HG03378 (cell line): ENCODE measurements at regions not wholly inside any gene's neighbourhood (a gene's known extent, or its start where the extent isn't known, plus 50 kb on each side); places are given as distances from the start of the nearest gene placed in this dataset.

Source experiments
- ATAC-seq: cut with Tn5 transposase; IDR thresholded peaks from one replicate; pipeline ENCODE4 v1.9.1; 2021; ENCODE audit warnings: mild to moderate bottlenecking, moderate library complexity; ENCODE audit not compliant: unreplicated experiment

DNA sequence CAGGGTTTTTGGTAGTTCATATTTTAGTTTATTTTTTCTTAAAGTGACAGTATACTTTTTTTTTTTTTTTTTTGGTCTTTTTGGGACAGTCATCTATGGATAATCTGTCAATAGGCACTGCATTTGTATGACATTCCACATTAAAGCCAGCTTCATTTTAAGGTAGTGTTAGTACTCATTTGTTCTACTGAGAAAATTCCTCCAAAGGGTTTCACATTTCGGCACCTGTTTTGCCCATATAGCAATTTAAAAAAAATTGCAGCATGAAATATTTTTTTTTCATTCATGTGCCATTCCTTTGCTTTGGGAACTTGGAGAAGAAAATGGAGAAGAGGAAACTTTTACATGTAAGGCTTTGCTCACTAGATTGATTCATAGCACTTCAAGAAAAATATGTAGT lies 276.3 kb upstream of the TCF4 start:
- ATAC-seq: no peak

DNA sequence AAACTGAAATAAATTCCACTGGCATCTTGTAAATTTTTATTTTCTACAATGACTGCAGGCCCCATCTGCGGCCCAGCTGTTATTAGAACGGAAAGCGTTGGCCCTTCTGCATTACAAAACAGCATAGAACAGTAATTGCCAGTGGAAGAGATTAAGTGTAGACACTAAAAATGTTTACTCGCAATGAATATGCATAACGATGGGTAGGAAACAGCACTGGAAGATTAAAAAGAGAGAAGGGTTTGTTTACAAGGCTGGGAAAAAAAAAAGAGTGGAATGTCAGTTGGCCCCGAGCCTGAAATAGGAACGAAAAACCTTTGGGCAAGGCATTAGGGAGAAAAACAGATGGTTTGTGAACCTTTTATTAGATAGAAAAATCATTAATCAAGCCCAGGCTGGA lies 275.9 kb upstream of the TCF4 start:
- no peak for ATAC-seq

DNA sequence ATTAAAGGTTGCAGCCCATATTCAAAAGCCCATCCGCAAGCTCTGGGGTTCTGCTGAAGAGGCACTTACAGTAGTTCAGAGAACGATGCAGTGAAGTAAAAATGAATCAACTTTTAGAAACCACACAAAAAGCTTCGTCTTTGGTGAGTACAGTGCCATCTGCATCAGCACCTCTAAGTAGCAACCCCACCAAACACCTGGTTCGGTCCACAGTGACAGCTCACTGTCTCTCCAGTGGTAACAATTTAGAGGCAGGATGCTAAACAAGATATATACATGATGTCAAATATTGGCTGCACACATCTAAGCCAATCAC lies 275.4 kb upstream of the TCF4 start:
- ATAC-seq: no peak

DNA sequence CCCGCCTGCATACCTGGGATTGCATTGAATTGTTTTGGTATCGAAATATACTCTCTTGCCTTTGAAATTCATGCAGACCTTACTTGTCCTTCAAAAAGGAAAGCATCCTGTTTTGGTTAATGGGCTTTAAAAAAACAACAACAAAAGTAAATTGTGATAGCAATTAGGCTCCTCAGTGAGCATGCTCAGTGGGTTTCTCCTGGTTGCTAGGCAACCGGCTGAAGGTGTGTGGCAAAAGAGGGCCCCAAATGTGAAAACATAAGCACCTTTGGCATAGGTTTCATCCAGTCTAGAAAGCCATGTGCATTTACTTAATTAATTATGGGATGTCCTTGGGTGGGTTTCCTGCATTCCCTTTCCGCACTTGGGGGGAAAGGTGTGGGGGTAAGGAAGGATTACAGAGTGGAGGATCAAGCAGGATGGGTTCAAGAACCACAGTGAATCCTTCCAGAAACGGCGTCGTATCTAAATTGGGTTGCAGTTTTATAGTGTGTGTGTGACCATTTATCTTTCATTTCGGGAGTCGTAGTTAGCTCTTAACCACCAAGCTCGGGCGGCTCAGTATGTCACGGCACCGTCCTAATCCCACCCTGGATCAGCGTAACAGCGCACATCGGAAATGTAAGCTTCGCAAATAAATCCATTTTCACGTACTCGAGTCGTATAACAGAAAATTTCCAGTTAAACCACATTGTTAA lies 274.9 kb upstream of the TCF4 start:
- ATAC-seq: no peak

DNA sequence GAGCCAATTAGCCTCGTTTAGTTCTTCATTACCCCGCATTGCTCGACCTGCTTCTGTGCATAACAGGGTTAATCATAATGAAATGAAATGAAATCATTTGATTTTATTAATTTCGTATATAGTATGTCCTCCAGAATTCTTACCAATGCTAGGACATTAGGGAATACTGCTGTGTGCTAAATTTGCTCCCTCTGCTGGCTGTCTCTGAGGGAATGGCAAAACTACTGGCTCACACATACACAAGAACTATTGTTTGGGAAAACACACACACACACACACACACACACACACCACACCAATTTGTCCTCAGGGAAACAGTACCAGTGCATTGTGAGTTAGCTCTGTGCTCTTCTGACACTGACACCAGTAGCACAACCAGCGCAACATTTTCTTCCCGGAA lies 273.3 kb upstream of the TCF4 start:
- ATAC-seq: no peak

DNA sequence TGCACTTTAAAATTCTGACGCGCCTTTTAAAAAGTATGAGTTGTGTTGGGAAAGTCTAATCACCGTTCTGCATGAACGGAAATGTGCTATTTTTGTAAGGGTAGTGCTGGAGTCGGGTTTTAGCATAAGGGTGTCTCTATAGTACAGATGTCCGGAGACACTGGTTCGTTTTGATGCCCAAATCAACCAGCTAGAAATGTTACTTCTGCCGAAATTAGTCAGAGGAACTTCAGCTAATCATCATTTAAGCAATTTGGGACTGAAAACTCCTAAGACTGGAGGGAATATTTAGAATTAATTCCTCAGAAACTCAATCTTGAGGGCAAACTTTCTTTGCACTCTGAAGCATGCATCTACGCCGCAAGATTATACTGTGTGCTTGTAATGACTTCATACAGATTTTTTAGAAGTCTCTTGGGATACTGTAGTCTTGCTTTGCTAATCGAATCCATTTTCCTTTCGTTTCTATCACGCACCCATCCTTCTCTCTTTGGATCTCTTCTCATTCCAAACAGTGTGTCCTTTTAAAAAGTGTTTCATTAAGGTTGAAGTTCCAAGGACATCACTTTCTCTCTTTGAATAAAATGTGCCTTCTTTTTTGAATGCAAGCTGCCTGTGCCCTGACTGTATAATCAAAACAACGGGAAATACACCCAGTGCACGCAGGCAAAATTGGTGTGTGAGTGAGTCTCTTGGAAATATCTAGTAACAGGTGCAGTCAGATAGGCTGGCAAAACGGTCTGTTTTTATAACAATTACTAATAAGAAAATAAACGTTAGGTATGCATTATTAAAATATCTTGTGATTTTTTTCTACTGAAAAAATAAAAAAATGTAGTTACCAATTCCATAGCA lies 270.9 kb upstream of the TCF4 start:
- ATAC-seq: no peak

DNA sequence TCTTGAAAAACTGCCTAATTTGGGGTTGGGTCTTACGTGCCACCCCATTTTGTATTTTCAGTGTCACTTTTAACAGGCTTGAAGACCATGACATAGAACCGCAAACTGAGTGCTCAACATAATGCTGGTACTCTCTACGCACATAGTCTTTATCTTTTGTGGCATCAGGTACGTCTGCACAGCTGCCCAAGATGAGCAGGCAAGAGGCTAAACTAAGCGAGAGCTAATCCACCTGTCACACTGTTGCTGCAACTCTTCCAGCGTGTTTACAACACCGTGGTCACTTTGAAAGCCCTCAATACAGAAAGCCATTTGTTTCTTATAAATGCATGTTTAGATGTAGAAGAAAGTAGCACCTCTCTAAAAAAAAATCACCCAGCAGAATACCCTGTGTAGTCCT lies 270.0 kb upstream of the TCF4 start:
- ATAC-seq: no peak

DNA sequence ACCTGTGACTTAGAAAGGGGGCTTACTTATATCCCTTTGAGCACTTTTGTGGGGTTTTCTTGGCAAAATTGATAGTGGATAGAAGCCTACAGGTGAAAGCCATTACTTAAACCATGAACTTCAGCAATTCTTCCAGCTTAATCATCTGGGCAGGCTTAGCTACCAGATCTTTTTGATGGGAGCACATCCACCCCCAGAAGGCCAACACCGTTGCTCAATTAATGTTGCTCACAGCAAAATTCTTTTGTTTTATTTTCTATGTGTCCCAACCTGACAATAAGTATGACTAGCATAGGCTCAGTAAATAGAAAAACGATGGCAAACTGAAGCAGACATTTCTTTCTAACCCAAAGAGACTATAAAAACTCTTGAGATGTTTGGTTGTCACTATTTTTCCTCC lies 269.4 kb upstream of the TCF4 start:
- no peak for ATAC-seq

DNA sequence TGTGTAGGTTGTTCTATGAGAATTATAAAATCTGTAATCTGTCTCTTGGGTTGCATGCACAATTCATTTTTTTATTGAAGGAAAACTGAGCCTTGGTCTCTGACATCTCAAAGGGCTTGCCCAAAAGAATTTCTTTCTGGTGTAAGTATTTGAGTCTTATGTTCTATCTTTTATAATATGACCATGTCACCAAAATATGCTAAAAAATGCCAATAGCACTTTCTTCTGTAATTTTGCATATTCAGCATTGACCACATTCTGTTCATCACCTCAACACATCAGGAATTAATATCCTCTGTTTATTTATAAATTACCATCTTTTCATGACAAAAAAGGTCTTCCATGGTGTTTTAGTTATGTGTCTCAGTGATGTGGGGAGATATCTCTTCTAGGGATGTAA lies 268.7 kb upstream of the TCF4 start:
- no peak for ATAC-seq

DNA sequence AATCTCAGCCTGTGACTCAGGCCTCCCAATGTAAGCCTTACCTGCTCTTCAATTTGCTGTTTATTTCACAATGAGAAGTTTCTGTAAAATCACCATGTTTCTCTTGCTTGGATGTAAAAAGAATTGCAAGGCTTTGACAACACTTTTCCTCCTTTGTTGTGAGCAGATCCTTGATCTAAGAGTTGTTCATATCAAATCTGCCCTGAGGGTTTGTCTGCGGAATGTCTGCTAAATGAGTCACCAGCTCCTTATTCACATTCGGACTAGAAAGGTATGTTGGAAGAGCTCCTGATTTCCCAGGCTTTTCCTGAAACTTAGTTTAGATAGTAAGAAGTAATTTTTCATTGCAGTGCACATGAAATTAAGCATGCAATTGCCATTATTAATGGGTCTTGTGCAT lies 268.2 kb upstream of the TCF4 start:
- no peak for ATAC-seq

DNA sequence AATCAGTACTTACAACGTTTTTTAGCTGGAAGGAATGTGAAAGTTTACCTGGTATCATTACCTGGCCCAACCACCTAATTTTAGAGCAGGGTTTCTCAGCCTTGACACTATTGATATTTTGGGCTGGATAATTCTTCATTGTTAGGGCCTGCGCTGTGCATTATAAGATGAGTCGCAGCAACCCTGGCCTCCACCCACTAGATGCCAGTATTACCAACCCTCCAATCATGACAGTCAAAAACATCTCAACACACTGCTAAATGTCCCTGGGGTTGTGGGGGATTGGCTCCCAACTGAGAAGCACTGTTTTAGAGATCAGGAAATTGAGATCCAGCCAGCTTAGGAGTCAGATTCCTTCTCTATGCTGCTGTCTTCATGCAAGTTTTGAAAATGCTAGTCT lies 265.3 kb upstream of the TCF4 start:
- ATAC-seq: no peak

DNA sequence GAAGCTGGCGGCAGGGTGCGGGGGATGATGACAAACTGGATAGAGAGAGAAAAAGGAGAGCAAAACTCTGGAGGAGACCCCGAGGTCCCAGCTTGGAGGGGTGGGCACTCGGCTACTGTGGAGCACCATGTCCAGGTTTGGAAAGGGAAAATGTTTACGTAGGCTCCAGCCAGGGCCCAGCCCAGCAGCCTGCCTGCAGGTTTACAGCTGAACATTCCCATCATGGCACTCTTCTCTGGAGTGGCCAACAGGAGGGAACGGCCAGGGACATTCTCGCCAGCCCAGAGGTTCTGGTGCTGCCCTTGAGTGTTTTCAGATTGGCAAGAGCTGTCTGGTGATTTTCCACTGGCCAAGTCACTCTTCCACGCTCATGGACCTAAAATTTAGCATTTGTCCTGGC lies 262.9 kb upstream of the TCF4 start:
- ATAC-seq: no peak

DNA sequence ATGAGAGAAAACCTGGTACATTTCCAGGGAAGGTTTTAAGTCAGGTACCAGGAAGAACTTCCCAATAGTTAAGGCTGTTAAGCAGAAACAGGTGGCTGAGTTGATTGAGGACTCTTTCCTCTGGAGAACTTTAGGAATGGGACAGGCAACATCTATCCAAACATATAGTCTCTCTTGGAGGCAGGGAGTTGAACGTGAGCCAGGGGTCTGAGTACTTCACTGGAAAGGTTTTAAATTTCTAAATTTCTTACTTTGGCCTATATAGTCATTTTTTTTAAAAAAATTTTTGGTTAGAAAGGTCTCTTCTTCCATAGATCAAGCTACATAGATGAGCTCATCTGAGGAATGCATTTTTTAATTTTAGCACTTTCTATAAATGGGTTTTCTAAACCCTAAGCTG lies 261.4 kb upstream of the TCF4 start:
- ATAC-seq: no peak

DNA sequence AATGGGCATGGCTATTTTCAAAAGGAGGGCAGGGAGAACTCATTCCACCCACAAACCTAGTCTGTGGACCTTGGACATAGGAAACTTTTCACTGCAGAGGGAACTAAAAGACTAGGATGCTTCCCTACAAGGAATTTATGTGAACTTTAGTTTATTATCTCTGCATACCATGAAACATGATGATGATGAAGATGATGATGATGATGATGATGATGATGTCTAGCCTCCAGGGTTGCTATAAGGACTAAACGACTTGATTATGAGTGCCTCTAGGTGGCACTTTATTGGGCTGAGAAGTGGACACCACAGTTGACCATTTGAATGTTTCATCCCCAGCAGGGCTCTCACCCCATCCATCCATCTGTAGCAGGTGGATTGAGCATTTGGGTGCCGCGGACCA lies 260.0 kb upstream of the TCF4 start:
- ATAC-seq: no peak

DNA sequence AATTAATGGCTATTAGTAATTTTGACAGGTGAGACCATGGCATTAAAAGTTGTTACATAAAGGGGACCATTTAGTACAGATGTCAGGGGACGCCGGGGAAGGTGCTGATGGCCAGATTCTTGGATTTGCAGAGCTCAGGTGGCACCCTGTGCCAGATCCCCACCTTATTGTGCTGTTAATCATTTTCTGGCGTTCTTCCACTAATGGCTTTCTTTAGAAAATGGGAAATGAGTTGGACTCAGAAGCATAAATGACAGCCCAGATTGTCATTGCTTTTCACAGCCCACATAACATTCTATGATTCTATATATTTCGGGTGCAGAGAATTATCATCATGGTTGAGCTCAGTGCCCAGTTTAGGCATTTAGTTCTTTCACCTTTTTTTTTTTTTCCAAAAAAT lies 257.2 kb upstream of the TCF4 start:
- ATAC-seq: no peak

DNA sequence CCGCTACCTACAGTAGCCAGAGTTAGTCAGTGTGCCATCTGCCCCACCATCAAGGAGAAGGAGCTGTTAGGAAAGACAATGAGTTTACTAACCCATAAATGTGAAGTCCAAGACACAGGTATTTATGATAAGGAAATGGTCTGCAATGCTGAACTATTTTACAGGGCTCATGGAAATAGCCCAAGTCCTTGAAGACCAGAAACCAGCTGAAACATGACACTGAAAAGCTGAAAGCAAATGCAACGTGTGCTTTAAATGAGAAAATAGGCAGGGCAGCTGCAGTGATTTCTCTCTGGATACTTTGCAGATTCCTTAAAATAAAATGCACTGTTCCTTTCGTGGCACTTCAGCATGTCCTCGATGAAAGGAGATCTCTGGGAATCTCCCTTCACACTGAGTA lies 256.4 kb upstream of the TCF4 start:
- no peak for ATAC-seq

DNA sequence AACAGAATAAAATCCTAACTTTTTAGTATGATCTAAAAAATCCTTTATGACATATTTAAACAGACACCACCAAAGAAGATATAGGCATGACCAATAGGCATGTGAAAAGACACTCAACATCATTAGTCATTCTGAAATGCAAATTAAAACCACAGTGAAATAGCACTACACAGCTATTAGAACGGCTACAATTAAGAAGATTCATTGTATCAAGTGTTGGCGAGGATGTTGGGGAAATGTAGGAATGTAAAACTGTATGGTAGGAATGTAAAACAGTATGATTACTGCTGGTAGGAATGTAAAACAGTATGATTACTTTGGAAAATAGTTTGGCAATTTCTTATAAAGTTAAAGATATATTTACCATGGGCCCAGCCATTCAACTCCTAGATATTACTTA lies 253.3 kb upstream of the TCF4 start:
- ATAC-seq: no peak

DNA sequence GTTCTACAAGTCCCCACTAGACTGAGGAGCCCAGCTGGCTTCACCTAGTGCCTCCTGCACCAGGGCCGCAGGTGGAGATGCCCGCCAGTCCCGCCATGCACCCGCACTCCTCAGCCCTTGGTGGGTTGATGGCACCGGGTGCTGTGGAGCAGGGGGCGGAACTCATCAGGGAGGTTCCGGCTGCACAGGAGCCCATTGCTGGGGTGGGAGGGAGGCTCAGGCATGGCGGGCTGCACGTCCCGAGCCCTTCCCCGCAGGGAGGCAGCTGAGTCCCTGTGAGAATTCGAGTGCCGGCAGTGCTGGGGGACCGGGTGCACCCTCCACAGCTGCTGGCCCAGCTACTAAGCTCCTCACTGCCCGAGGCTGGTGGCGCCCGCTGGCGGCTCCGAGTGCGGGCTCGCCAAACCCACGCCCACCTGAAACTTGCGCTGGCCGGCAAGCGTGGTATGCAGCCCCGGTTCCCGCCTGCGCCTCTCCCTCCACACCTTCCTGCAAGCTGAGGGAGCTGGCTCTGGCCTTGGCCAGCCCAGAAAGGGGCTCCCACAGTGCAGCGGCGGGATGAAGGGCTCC lies 252.7 kb upstream of the TCF4 start:
- ATAC-seq: no peak

DNA sequence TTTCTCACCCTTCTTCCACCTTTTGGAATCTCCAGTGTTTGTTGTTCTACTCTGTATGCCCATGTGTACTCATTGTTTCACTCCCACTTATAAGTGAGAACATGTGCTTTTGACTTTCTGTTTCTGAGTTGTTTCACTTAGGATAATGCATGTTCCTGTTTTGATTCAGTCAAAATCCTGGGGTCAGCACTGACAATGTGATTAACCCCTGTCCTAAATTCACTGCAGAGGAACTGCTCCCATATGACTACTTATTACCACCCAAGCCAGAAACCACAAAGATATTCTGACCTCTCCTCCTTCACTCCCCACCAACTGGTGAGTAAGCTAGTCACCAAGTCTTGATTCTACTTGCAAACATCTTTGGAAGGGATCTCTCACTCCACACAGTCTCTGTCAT lies 251.4 kb upstream of the TCF4 start:
- ATAC-seq: no peak

DNA sequence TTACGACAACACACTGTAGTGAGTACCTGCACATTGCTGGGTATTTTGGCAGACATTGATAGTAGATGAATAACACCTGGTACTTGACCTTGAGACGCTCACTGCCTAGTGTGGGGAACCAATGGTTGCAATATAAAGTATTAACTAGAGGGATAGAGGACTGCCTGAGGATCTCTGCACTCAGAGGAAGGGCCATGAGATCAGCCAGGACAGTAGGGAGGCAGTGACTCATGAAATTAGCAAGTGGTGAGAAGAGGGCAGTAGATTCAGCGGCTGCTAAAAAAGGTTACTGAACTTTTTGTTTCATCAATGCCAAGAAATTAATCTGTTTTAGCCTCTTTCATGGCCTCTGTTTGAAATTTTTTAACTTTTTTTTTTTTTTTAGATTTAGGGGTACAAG lies 250.8 kb upstream of the TCF4 start:
- no peak for ATAC-seq

DNA sequence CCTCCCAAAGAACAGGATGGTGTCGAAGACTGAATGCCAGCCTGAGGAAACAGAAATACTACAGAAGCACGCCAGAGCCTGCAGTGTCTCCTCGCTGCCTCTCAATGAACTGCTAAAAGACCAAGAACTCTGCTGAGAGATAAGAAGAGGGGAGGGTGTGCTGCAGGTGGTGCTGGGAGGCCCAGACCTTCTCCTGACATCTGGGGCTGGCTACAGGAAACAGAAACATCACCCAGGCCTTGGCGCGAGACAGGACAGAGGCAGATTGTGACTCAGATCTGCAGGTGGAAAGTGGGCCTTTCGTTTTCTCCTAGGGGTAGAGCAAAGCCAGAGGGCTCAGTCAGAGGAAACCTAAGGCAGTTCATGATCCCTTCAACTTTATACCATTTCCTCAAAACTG lies 250.3 kb upstream of the TCF4 start:
- ATAC-seq: no peak

DNA sequence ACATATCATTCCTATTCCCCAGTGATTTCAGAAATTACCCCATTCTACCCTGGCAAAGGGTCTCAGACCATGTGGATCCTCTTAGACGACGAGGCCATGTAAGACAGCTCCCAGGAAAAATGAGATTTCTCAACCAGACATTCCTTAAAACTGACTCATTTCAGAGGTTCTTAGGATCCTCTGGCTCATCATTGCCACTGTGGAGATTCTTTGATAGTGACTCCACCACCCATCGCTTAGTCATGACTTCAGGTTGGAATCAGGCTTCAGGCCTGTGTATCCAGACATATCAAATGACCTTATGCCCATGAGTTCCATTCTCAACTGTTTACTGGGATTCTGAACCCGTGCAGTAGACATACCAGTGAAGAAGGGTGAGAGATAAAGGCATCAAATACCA lies 245.6 kb upstream of the TCF4 start:
- ATAC-seq: no peak

DNA sequence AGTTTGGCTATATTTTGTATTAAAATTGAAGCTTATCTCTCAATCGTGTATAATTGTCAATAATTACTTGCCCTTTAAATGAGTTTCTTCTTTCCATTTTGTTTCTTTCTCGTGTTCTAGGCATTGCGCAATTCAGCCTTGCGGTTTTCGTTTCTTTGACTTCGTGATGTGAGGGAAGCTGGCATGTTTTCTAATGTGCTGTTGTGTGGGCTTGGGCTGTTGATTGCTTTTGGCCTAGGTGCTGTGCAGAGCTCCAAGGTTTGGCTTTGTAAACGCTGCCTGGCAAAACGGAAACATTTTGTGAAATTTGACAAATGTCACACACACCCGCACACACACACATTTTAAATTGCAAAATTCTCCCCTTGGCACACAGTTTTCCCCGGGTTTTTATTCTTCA lies 242.6 kb upstream of the TCF4 start:
- ATAC-seq: no peak
